ENCODE measurements at regions not wholly inside any gene's neighbourhood (a gene's known extent, or its start where the extent isn't known, plus 50 kb on each side); places are given as distances from the start of the nearest gene placed in this dataset.

DNA sequence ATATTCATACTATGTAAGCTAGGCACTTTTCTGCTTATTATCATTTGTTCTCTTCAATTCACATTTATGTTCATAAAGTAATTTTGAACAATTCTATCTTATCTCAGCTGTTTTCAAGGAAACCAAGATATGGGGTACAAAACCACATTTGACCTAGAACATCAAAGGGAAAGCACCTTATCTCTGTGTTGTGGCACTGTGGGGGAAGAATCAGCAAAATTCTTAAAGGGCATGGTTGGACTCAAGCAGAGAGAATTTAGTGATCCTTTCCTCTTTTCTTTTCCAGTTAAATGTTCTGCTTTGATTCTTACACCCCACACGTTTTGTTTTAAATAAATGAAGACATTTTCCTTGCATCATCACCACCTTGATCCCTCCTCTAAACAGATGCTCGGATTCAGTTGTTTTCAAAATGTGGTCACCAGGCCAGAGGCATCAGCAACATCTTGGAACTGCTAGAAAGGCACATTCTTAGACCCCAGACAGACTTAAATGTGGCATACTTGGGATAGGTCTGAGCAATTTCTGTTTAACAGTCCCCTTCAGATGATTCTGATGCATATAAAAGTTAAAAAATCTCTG, 128.4 kb upstream of the TP63 start:
- BruUV-seq (replicated peaks) = no TSS peak
- intact Hi-C loops (cut with micrococcal nuclease; ENCODE audit: unreplicated experiment) (no loop called here), in situ Hi-C loops (cut with MboI) (no loop called here)
- no peaks in the 10 kb centered on the region for H3K27me3 ChIP-seq (replicated peaks in 1 of 2; ENCODE audit: control insufficient read depth in 2 of 2, insufficient read depth in 2 of 2, low read length in 1 of 2)
- H4K20me1 ChIP-seq (ENCODE audit: control insufficient read depth, insufficient read depth) = no peaks in the 10 kb centered on the region
- SMC1A ChIA-PET (ENCODE audit: uncharacterized antibody, unreplicated experiment) = interaction anchor here (0.6 to 2.8 kb wide), 7 partner anchors 9 to 445 kb away, joined by 3 to 28 read pairs (median 4); no protein-coding TSS in a partner anchor
- FAIRE-seq (no peak), DNase-seq (ENCODE audit: low read depth, low spot score) (no peak), ATAC-seq (no peak)
- no peaks in the 10 kb centered on the region for H3K79me2 ChIP-seq (ENCODE audit: control insufficient read depth, insufficient read depth, low read length)
- WGBS (ENCODE audit: insufficient coverage, insufficient replicate concordance, low lambda C conversion rate, missing lambda C conversion rate) = 69% methylated on average over 2 of the region's 2 CpGs
- H3K9ac ChIP-seq (ENCODE audit: control insufficient read depth, insufficient read depth, low read length) = no peak overlapping the region
- H3K4me3 ChIP-seq = no peak overlapping the region
- RAD21 ChIA-PET (ENCODE audit: unreplicated experiment) = interaction anchor here (2.4 kb wide), 1 partner anchor 9 kb away, joined by 8 read pairs; no protein-coding TSS in a partner anchor
- no peak overlapping the region for H3K27ac ChIP-seq (ENCODE audit: control insufficient read depth, insufficient read depth)
- no peaks in the 10 kb centered on the region for H3K36me3 ChIP-seq (ENCODE audit: control insufficient read depth in 2 of 2, insufficient read depth in 2 of 2, low read length in 1 of 2)
- H3K9me3 ChIP-seq (replicated peaks; ENCODE audit: control insufficient read depth, insufficient read depth, low read length) = no peaks in the 10 kb centered on the region; the same call in 1 of the 3 replicates
- peaks cover 10% of the 10 kb centered on the region; the same call in 1 of the 2 replicates for H3K4me1 ChIP-seq (ENCODE audit: control insufficient read depth, insufficient read depth, low read length)
- TF ChIP-seq, protein P1, sequence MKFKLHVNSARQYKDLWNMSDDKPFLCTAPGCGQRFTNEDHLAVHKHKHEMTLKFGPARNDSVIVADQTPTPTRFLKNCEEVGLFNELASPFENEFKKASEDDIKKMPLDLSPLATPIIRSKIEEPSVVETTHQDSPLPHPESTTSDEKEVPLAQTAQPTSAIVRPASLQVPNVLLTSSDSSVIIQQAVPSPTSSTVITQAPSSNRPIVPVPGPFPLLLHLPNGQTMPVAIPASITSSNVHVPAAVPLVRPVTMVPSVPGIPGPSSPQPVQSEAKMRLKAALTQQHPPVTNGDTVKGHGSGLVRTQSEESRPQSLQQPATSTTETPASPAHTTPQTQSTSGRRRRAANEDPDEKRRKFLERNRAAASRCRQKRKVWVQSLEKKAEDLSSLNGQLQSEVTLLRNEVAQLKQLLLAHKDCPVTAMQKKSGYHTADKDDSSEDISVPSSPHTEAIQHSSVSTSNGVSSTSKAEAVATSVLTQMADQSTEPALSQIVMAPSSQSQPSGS (IDR thresholded peaks at IDR 0.05; ENCODE audit: low read length) = no peak
- TF ChIP-seq TCF7 (IDR thresholded peaks at IDR 0.05; ENCODE audit: borderline replicate concordance) (peak; percentile 64), RUNX3 (IDR thresholded peaks at IDR 0.05; ENCODE audit: low read length) (peak; percentile 84)
- CTCF ChIA-PET = interaction anchor here (0.7 to 3.2 kb wide), 6 partner anchors 8 to 446 kb away, joined by 3 to 9 read pairs (median 4); no protein-coding TSS in a partner anchor
- POLR2A ChIA-PET = interaction anchor here (0.6 kb wide), 1 partner anchor 99 kb away, joined by 4 read pairs; no protein-coding TSS in a partner anchor
- no peak overlapping the region for H2AFZ ChIP-seq (ENCODE audit: control insufficient read depth, low read depth, low read length)
- no peak overlapping the region for H3K4me2 ChIP-seq (ENCODE audit: control insufficient read depth, insufficient read depth)

DNA sequence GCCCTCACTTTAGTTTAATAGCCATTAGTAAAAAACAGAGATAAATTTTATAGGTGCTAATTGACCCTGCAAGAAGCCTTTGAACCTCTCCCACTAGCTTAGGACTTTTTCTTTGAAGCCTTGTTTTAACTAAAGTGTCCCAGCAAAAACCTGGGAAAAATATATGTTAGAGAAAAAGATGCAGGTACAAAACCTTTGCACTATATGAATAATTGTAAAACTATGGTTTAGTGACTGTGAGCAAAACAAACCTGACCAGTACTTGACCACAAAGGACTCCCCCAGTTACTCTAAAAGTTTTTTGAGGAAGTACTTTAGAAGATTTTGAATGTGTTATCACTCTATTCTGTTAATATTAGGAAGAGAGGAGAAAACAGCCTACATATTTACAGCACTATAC, 123.3 kb upstream of the TP63 start:
- Histone ChIP-seq H3K4me2 (ENCODE audit: control insufficient read depth, insufficient read depth) (peak overlapping the region; percentile 52; the same call in 1 of the 2 replicates), H3K4me1 (ENCODE audit: control insufficient read depth, insufficient read depth, low read length) (peaks cover 16% of the 10 kb centered on the region; the same call in 1 of the 2 replicates), H2AFZ (ENCODE audit: control insufficient read depth, low read depth, low read length) (no peak overlapping the region), H3K27ac (ENCODE audit: control insufficient read depth, insufficient read depth) (no peak overlapping the region), H4K20me1 (ENCODE audit: control insufficient read depth, insufficient read depth) (no peaks in the 10 kb centered on the region), H3K36me3 (ENCODE audit: control insufficient read depth in 2 of 2, insufficient read depth in 2 of 2, low read length in 1 of 2) (no peaks in the 10 kb centered on the region), H3K9me3 (replicated peaks; ENCODE audit: control insufficient read depth, insufficient read depth, low read length) (no peaks in the 10 kb centered on the region; the same call in 2 of the 3 replicates), H3K4me3 (no peak overlapping the region), H3K79me2 (ENCODE audit: control insufficient read depth, insufficient read depth, low read length) (no peaks in the 10 kb centered on the region), H3K9ac (ENCODE audit: control insufficient read depth, insufficient read depth, low read length) (no peak overlapping the region), H3K27me3 (replicated peaks in 1 of 2; ENCODE audit: control insufficient read depth in 2 of 2, insufficient read depth in 2 of 2, low read length in 1 of 2) (no peaks in the 10 kb centered on the region)
- ChIA-PET POLR2A (no interaction called here), RAD21 (ENCODE audit: unreplicated experiment) (interaction anchor here (0.6 to 2.4 kb wide), 8 partner anchors 59 to 441 kb away, joined by 3 to 11 read pairs (median 3); partner anchors contain the start of gene TP63), SMC1A (ENCODE audit: uncharacterized antibody, unreplicated experiment) (interaction anchor here (0.7 to 2.2 kb wide), 18 partner anchors 9 to 440 kb away, joined by 3 to 12 read pairs (median 4); partner anchors contain the start of gene TP63), CTCF (interaction anchor here (0.6 to 1.1 kb wide), 4 partner anchors 9 to 235 kb away, joined by 3 read pairs; no protein-coding TSS in a partner anchor)
- intact Hi-C loops (cut with micrococcal nuclease; ENCODE audit: unreplicated experiment) = loop anchor here (5.0 kb wide), 1 partner anchor 124 kb away; the partner anchor contains the start of gene TP63
- ATAC-seq (peak; percentile 84), FAIRE-seq (no peak), DNase-seq (ENCODE audit: low read depth, low spot score) (no peak)
- in situ Hi-C loops (cut with MboI) = no loop called here
- BruUV-seq (replicated peaks) = no TSS peak
- peak; percentile 64 for TF ChIP-seq JUNB (IDR thresholded peaks at IDR 0.05)
- no peak for TF ChIP-seq SUZ12 (IDR thresholded peaks at IDR 0.05; ENCODE audit: unreplicated experiment)
- TF ChIP-seq, protein P2, sequence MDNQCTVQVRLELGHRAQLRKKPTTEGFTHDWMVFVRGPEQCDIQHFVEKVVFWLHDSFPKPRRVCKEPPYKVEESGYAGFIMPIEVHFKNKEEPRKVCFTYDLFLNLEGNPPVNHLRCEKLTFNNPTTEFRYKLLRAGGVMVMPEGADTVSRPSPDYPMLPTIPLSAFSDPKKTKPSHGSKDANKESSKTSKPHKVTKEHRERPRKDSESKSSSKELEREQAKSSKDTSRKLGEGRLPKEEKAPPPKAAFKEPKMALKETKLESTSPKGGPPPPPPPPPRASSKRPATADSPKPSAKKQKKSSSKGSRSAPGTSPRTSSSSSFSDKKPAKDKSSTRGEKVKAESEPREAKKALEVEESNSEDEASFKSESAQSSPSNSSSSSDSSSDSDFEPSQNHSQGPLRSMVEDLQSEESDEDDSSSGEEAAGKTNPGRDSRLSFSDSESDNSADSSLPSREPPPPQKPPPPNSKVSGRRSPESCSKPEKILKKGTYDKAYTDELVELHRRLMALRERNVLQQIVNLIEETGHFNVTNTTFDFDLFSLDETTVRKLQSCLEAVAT (IDR thresholded peaks at IDR 0.05) = no peak
- TF ChIP-seq, protein P3, sequence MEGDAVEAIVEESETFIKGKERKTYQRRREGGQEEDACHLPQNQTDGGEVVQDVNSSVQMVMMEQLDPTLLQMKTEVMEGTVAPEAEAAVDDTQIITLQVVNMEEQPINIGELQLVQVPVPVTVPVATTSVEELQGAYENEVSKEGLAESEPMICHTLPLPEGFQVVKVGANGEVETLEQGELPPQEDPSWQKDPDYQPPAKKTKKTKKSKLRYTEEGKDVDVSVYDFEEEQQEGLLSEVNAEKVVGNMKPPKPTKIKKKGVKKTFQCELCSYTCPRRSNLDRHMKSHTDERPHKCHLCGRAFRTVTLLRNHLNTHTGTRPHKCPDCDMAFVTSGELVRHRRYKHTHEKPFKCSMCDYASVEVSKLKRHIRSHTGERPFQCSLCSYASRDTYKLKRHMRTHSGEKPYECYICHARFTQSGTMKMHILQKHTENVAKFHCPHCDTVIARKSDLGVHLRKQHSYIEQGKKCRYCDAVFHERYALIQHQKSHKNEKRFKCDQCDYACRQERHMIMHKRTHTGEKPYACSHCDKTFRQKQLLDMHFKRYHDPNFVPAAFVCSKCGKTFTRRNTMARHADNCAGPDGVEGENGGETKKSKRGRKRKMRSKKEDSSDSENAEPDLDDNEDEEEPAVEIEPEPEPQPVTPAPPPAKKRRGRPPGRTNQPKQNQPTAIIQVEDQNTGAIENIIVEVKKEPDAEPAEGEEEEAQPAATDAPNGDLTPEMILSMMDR (IDR thresholded peaks at IDR 0.05 in 2 of 3, conservative IDR thresholded peaks at IDR 0.05 in 1 of 3; ENCODE audit: control insufficient read depth in 2 of 3, extremely low read depth in 1 of 3, insufficient read depth in 1 of 3, low read depth in 3 of 3, low read length in 3 of 3) = no peak
- TF ChIP-seq GABPA (IDR thresholded peaks at IDR 0.05; ENCODE audit: low read depth) = no peak
- peak; percentile 73; the same call in 1 of the 2 replicates for TF ChIP-seq DPF2 (IDR thresholded peaks at IDR 0.05)
- no peak for TF ChIP-seq RB1 (IDR thresholded peaks at IDR 0.05; ENCODE audit: borderline replicate concordance)

Measured in GM12878 (cell line).